ENCODE measurements at regions not wholly inside any gene's neighbourhood (a gene's known extent, or its start where the extent isn't known, plus 50 kb on each side); places are given as distances from the start of the nearest gene placed in this dataset.
A peak's percentile ranks its signal among the peaks of the same experiment; 100 is the strongest.

GRCh38 chr12:41981013-41981412, 163.7 kb downstream of the GXYLT1 start:
- DNase-seq = no peak

DNA sequence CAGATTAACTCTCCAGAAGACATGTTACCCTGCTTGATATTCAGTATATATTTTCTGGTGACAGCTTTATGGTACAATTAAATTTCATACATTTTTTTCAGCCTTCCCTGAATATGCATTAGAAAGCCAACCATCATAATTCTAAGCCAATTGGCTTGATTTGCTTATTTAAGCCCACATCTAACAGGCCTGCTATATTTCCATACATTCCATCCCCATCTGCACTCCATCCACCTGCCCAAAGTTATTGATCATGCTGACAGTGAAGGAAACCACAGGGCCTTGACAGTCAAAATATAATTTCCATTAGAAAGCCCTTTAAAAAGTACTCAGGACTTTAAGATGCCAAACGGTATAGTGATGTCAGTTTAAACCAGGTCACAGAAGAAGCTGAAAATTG, 164.3 kb downstream of the GXYLT1 start:
- no peak for DNase-seq

- no peak for DNase-seq
Observed at GRCh38 chr12:41979574-41979973, 165.1 kb downstream of the GXYLT1 start.

GRCh38 chr12:41972598-41972997, 172.1 kb downstream of the GXYLT1 start:
- no peak for DNase-seq

DNA sequence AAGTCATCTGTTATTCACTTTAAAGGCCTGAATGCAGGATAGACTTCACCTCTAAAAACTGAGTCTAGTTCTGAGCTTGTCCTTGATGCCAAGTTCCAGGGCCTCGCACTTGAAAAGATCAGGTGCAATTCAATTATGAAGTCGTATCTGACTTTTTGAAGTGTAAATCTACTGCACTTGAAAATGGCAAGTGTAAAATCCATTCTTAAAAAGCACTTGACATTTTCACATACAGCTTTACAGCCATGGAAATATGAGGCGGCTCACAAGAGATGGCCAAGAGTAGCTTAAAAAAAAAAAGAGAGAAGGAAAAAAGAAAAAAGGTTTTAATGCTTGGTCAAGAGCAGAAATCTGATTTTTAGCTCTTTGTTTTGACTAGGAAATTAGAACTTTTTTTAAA, 172.5 kb downstream of the GXYLT1 start:
- DNase-seq = no peak

- no peak for DNase-seq
Observed at GRCh38 chr12:41970744-41971143, 173.9 kb downstream of the GXYLT1 start.

DNA sequence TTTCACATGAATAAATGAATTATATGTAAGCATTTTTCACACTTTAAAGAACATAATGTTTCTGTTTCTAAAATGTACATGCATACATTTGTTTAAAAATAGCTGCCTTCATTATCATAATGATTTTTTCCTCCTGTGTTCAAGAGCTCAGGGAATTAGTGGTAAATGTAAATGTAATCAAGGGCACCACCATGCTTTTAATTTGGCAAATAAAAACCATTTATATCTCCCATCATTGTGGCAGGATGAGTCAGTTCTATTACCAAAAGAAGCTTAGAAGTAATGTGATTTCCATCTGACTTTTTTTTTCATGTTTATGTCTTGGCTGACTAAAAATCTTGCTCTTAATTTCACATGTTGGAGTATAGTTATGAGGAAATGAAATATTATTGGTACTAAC, 176.1 kb downstream of the GXYLT1 start:
- DNase-seq = no peak

DNA sequence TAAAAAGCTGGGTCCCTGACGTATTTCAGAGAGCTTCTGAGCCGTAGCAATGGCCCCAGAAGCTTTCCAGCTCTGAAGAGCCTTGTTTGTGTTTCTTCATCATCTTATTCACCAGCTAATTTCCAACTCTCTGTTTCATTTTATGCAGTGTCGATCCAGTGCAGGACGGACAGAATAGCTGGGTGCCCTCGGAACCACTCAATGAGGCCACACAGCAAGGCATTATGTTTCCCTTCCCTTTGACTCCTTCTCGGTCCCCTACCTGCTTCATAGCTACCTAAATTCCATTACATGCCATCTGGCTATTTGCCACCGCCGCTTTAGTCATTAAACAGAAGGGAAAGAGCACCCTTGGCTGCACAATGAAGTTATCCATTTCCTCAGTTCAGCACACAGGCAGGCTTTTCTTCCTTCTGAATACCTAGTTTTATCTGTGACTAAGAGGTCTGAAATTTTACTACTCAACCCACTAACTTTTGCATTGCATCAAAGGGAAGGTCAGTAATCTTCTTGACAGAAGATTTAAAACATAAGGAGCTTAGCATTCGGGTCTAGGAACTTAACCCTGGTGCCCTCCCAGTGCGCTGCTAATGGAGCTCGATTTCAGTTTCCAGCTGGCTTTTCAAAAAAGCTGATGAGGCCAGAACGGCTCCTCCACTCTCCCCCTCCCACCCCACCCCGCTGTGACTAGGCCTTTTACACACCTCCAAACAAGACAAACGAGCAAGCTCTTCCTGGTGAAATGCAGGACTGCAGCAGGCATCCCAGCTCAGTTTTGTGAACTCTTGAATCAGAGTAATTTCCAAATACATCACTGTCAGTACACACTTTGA, 176.8 kb downstream of the GXYLT1 start:
- DNase-seq = no peak

DNA sequence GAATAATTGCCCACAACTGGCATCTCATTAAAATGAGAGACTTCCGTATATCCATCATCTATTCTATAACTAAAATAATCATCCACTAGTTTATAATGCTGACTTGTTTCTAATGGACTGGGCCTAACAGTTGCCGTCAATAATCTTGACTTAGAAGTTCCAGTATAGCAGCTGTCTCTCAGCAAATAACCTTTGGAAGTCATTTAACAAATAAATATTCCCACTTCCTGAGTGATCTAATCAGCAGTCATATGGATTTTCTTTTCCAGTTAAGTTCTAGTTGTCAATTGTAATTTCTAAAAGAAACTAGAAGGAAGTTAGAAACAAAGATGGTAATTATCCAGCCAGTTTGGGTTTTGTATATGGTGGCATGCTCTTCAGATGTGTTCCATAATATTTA, 177.8 kb downstream of the GXYLT1 start:
- DNase-seq = no peak

GRCh38 chr12:41966001-41966400, 178.7 kb downstream of the GXYLT1 start:
- DNase-seq = no peak

DNA sequence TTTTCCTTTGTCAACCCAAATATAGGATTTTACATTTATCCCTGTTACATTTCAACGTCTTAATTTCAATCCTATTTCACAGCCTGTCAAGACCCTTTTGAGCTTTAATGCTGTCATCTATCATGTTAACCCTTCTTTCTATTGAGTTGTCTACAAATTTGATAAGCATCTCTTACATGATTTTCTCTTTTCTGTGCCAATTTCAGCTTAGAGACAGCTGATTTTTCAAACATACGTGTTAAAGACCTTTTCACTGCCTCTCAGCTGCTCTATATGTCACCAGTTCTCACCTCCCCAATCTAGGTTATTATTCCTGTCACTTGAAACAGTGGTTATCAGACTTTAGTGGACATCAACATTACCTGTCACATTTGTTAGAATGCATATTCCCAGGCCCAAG, 181.3 kb downstream of the GXYLT1 start:
- DNase-seq = no peak

- peak; percentile 26 for DNase-seq
Observed at GRCh38 chr12:41962171-41962572, 182.5 kb downstream of the GXYLT1 start.

DNA sequence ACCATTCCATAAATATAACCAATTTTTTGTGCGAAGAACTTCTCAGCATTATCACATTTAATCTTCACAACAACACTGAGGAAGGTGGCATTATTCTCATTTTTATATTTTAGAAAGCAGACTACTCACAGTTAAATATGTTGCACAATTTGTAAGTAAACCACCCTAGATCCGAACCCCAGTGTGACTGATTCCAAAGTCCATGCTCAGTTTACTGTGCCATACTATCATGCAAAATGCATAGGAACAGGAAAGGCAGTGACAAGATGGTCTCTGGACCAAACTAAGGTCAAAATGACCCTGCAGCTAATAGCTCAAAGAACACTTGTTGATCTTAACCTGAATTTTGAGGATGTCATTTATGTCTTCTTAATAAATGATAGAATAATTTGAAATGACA, 185.4 kb downstream of the GXYLT1 start:
- no peak for DNase-seq

DNA sequence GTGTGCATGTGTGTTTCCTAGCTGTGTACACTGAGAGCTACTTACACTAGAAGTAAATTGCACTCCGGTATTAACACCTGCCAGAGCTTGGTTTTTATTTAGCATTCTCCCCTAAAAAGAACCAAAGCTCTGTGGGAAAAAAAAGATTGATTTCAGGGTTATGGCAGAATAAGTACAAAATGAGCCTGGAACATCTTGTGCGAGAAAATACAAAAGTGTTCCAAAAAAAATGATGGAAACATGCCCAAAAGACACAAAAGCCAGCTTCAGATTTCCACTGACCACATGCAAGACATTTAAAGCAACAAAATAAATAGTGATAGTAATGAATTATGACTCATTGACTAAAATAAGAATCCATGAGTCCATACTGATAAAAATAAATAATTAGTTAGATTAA, 188.3 kb downstream of the GXYLT1 start:
- DNase-seq = peak; percentile 71

DNA sequence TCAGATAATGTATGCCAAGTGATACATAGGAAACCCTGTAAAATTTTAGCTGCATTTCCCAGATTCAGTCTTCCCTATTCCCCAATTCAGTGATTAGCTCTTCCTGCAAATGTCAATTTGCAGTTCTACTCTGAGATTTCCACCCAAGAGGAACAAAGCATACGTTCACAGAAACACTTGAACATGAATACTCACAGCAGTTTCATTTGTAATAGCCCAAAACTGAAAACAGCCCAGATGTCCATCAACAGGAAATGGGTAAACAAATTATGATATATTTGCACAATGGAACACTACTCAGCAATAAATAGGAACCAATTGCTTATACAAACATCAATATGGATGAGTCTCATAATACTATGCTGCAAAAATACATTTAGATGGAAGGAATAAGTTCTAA, 194.2 kb downstream of the GXYLT1 start:
- DNase-seq = no peak

DNA sequence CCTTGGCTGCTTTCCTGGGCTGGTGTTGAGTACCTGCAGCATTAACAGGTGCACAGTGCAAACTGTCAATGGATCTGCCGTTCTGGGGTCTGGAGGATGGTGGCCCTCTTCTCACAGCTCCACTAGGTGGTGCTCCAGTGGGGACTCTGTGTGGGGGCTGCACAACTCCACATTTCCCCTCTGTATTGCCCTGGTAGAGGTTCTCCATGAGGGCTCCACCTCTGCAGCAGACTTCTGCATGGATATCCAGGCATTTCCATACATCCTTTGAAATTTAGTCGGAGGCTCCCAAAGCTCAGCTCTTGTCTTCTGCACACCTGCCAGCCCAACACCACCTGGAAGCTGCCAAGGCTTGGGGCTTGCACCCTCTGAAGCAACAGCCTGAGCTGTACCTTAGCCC, 198.6 kb downstream of the GXYLT1 start:
- DNase-seq = no peak

- no peak for DNase-seq
Observed at GRCh38 chr12:41944216-41944615, 200.5 kb downstream of the GXYLT1 start.

GRCh38 chr12:41943671-41944070, 201.0 kb downstream of the GXYLT1 start:
- DNase-seq = no peak

DNA sequence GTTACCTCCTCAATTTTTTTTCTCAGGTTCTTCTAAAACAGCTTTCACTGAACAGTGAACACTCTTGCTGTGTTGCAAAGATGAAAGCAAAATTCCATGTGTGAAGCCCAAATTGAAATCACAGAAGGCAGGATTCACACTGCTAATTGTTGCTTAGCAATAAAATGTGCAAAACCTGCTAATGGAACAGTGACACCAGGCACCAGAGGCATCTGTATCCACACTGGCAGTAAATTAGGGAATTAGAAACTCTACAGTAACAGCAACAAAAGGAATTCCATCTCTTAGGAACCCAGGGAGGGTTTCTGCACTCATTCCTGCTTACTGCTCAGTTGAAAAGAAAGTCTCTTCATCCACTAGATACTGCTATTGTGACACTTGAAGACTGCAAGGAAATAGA, 202.3 kb downstream of the GXYLT1 start:
- no peak for DNase-seq

DNA sequence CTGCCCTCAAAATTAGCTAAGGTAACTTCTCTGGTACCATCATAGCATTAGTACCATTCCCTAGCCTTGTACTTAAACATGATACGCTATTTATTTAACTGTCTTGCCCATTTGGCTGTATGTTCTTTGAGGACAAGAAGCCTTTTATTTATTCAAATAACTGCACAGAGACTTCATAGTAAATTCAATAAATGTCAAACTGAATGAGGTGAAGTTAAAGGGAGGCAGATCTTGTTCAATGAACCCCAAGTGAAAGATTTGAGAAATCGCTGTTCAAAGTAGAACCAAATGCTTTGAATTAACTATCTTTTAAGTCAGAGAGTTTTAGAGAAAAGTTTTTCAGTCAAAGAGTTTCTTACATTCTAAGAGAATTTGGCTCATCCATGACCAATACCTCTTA, 203.6 kb downstream of the GXYLT1 start:
- DNase-seq = no peak

DNA sequence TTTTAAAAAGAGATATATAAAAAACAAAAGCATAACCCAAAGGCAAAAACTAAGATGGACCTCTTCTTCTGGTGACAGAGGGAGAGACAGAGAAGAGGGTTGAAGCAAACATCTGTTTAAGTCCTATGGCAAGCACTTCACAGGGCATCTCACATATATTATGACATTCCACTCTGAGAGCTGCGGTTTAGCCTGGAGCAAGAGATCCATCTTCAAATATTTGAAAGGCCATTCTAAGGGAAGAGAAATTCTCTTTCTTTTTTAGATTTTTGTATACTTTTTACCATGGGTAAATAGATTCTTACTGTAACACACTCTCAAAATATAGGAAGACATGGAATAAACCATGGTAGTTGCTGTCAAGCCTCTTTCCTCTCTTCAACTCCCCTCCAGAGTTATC, 204.1 kb downstream of the GXYLT1 start:
- no peak for DNase-seq

DNA sequence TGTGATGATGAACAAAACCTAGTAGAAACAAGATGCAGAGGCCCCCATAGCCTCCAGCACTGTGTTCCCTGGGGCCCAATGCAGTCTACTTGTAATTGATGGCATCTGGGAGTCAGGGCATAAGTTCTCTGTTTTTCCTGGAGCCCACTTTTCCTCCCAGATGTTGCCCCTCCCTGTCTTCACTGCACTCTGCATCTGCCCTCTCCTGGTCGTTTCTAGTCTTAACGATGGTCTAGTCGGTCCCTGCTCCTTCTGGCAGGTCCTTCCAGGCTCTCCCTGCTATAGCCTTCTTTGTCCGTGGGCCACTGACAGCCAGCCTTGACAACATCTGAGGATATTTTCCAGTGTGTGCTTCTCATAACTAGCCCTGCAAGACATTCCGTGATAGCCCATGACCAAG, 208.3 kb downstream of the GXYLT1 start:
- DNase-seq = no peak

DNA sequence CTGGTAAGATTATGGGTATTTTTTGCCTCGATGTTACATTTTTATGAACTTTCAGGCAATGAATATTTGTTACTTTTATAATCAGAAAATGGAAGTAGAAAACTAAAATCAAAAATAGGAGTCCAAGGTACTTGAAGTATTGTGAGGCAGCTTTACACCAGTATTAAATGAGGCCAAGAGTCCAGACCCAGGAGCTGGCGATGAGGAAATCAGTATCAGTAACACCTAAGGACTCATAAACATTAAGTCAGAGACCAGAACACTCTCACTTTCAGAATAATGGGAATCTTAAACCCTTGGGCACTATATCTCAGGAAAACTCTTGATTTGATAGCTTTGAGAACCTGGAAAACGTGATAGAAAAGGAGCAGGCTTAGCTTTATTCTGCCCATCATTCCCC, 208.8 kb downstream of the GXYLT1 start:
- no peak for DNase-seq

- peak; percentile 64 for DNase-seq
Observed at GRCh38 chr12:41932470-41932991, 212.1 kb downstream of the GXYLT1 start.
